HL-60 (cell line): ENCODE measurements at regions not wholly inside any gene's neighbourhood (a gene's known extent, or its start where the extent isn't known, plus 50 kb on each side); places are given as distances from the start of the nearest gene placed in this dataset.

Source experiments
- DNase-seq, 2 experiments: peaks; one replicate each; pipeline ENCODE4 v3.0.0-alpha.2; 2010 to 2020; ENCODE audit warnings: low read depth in 1 of 2, low spot score in 1 of 2
- H3K27ac ChIP-seq: fragments of 250-450 bp; sonication (Bioruptor Pico); replicated peaks from 2 replicates; pipeline ENCODE4 v1.5.1; 2020; ENCODE audit warnings: mild to moderate bottlenecking, moderate library complexity
- H3K27me3 ChIP-seq: fragments of 250-450 bp; sonication (Bioruptor Pico); 2 replicates; pipeline ENCODE4 v1.5.1; 2021; ENCODE audit warnings: mild to moderate bottlenecking, moderate library complexity; ENCODE audit not compliant: insufficient read depth, poor library complexity, severe bottlenecking
- H3K4me3 ChIP-seq: replicated peaks from 2 replicates; pipeline ENCODE4 v1.5.1; 2011; ENCODE audit warnings: mild to moderate bottlenecking, control low read depth, low read length; ENCODE audit not compliant: insufficient read depth
- GABPA ChIP-seq: IDR thresholded peaks from 2 replicates; pipeline ENCODE4 v1.6.1; 2012; ENCODE audit warnings: low read depth
- POLR2AphosphoS5 ChIP-seq: IDR thresholded peaks from 2 replicates; pipeline ENCODE4 v1.6.1; 2012; ENCODE audit warnings: low read depth
- REST ChIP-seq: IDR thresholded peaks from 2 replicates; pipeline ENCODE4 v1.6.1; 2012; ENCODE audit warnings: low read depth; ENCODE audit not compliant: insufficient replicate concordance
- SPI1 ChIP-seq: IDR thresholded peaks from 2 replicates; pipeline ENCODE4 v1.6.1; 2012; ENCODE audit warnings: low read depth, mild to moderate bottlenecking, borderline replicate concordance
- TF ChIP-seq, protein P1 (sequence below): IDR thresholded peaks from one replicate; pipeline ENCODE4 v1.5.1; 2011; ENCODE audit warnings: low read length, control low read depth, inconsistent platforms; ENCODE audit not compliant: insufficient read depth

- no peak for DNase-seq
- H3K27me3 ChIP-seq, result no peaks in the 10 kb centered on the region
- no peak for TF ChIP-seq POLR2AphosphoS5
- TF ChIP-seq, protein P1, sequence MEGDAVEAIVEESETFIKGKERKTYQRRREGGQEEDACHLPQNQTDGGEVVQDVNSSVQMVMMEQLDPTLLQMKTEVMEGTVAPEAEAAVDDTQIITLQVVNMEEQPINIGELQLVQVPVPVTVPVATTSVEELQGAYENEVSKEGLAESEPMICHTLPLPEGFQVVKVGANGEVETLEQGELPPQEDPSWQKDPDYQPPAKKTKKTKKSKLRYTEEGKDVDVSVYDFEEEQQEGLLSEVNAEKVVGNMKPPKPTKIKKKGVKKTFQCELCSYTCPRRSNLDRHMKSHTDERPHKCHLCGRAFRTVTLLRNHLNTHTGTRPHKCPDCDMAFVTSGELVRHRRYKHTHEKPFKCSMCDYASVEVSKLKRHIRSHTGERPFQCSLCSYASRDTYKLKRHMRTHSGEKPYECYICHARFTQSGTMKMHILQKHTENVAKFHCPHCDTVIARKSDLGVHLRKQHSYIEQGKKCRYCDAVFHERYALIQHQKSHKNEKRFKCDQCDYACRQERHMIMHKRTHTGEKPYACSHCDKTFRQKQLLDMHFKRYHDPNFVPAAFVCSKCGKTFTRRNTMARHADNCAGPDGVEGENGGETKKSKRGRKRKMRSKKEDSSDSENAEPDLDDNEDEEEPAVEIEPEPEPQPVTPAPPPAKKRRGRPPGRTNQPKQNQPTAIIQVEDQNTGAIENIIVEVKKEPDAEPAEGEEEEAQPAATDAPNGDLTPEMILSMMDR, result no peak
- no peak for TF ChIP-seq SPI1
- TF ChIP-seq REST, result no peak
- TF ChIP-seq GABPA, result no peak
- H3K27ac ChIP-seq, result no peak overlapping the region
- H3K4me3 ChIP-seq, result no peak overlapping the region
Observed at GRCh38 chr13:74795526-74795925, 661.3 kb upstream of the KLF12 start.

DNA sequence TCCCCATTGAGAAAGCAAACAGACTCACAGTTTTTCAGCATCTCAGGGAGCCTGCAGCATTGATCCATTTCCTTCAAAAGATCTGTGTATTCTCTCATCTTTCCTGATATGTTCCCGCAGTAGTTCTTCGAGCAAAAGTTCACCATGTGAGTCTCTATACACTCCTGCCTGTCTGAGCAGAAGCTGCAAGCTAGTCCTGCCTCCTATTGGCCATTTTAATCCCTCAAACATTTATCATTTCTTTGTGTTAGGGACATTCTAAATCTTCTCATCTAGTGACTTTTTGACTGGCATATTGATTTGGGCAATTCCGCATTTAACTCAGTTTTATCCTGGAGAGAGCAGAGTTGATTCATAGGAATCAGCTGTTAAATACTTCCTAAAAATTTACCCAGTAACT is 660.4 kb upstream of the KLF12 start:
- Histone ChIP-seq H3K4me3 (no peak overlapping the region), H3K27me3 (no peaks in the 10 kb centered on the region), H3K27ac (no peak overlapping the region)
- no peak for TF ChIP-seq REST
- TF ChIP-seq, protein P1, result no peak
- no peak for TF ChIP-seq POLR2AphosphoS5
- no peak for TF ChIP-seq GABPA
- TF ChIP-seq SPI1, result no peak
- no peak for DNase-seq

DNA sequence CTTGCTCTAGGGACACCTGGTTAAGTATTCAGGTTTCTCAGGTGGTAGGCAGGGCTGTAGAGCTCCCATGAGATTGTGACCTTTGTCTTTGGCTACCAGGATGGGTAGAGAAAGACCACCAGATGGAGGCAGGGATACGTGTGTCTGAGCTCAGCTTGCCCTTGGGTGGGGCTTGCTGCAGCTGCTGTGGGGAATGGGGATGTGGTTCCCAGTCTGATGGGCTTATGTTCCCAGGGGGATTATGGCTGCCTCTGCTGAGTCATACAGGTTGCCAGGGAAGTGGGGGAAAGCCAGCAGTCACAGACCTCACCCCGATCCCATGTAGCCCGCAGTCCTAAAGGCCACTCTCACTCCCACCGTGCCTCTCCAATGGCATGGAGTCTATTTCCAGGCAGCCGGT is 659.9 kb upstream of the KLF12 start:
- TF ChIP-seq SPI1 (no peak), GABPA (no peak), REST (no peak), POLR2AphosphoS5 (no peak)
- TF ChIP-seq, protein P1, result no peak
- Histone ChIP-seq H3K27me3 (no peaks in the 10 kb centered on the region), H3K27ac (no peak overlapping the region), H3K4me3 (no peak overlapping the region)
- no peak for DNase-seq
